Esophagus squamous epithelium (tissue), 5 donors: ENCODE measurements at regions not wholly inside any gene's neighbourhood (a gene's known extent, or its start where the extent isn't known, plus 50 kb on each side); places are given as distances from the start of the nearest gene placed in this dataset.

Experiments used
- DNase-seq: peaks from one replicate; lab custom pipeline; 2025; lab: John Stamatoyannopoulos, UW
- H3K27ac ChIP-seq, 4 donors: fragments of 200-600 bp; sonication (generic); one replicate each; pipeline ENCODE4 v1.5.1; 2016 to 2019; ENCODE audit warnings: mild to moderate bottlenecking in 1 of 4
- H3K27me3 ChIP-seq, 4 donors: fragments of 200-600 bp; sonication (generic); 1 replicate in 3 of 4; 2 replicates in 1 of 4; pipeline versions ENCODE4 v1.5.1 to v1.6.0; 2017 to 2021; ENCODE audit warnings: antibody characterized with exemption in 1 of 4
- H3K36me3 ChIP-seq, 3 donors: fragments of 200-600 bp; sonication (generic); one replicate each; pipeline ENCODE4 v1.5.1; 2016 to 2019
- H3K4me1 ChIP-seq, 3 donors: fragments of 200-600 bp; sonication (generic); one replicate each; pipeline ENCODE4 v1.5.1; 2017 to 2019
- H3K4me3 ChIP-seq, 4 donors: fragments of 200-600 bp; sonication (generic); 1 replicate in 3 of 4; 2 replicates in 1 of 4; pipeline ENCODE4 v1.5.1; 2016 to 2019; ENCODE audit warnings: mild to moderate bottlenecking in 2 of 4, moderate library complexity in 1 of 4
- H3K9me3 ChIP-seq, 3 donors: fragments of 200-600 bp; sonication (generic); one replicate each; pipeline ENCODE4 v1.5.1; 2016 to 2019
- POLR2A ChIP-seq, 4 donors: fragments of 450-650 bp; IDR thresholded peaks; one replicate each; pipeline ENCODE4 v1.6.1; 2017; ENCODE audit warnings: antibody characterized with exemption in 4 of 4, mild to moderate bottlenecking in 4 of 4, moderate library complexity in 3 of 4
- WGBS, 2 donors: methylation state at CpG; one replicate each; pipeline ENCODE4 v1.1.5; 2018; 5-methylcytosine and 5-hydroxymethylcytosine counted together
- intact Hi-C: fragments of 100-400 bp; cut with DNase I; formaldehyde crosslinking; loops from one replicate; pipeline ENCODE4 v1.15.0; 2022
- TF ChIP-seq, protein P1 (sequence below), 6 experiments: fragments of 450-650 bp in 4 of 6; fragments of 200-600 bp in 2 of 6; sonication (generic) in 2 of 6; IDR thresholded peaks; one replicate each; pipeline ENCODE4 v1.5.1; 2016 to 2019; ENCODE audit warnings: antibody characterized with exemption in 6 of 6, mild to moderate bottlenecking in 4 of 6, moderate library complexity in 4 of 6
- donor health status: DM: yes; HTN: yes; CAD: no.

DNA sequence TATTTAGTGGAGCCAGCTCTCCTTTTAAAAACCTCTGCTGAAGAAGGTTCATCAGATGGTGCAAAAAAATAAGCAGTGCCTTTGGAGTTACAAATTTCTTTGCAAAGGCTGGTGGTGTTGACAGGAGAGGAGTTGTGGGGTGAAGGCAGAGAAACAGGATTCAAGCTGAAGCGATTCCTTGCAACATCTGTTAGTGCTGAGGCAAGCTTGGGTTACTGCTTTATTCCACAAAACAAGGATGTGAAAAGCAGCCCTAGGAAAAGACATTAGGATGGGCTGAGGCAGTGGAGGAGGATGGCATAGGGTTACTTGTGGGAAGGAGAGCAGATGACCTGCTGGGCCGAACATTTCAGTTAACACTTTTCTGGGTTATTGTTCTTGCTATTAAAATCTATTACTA, 390.7 kb downstream of the DLEU7 start:
- TF ChIP-seq, protein P1, sequence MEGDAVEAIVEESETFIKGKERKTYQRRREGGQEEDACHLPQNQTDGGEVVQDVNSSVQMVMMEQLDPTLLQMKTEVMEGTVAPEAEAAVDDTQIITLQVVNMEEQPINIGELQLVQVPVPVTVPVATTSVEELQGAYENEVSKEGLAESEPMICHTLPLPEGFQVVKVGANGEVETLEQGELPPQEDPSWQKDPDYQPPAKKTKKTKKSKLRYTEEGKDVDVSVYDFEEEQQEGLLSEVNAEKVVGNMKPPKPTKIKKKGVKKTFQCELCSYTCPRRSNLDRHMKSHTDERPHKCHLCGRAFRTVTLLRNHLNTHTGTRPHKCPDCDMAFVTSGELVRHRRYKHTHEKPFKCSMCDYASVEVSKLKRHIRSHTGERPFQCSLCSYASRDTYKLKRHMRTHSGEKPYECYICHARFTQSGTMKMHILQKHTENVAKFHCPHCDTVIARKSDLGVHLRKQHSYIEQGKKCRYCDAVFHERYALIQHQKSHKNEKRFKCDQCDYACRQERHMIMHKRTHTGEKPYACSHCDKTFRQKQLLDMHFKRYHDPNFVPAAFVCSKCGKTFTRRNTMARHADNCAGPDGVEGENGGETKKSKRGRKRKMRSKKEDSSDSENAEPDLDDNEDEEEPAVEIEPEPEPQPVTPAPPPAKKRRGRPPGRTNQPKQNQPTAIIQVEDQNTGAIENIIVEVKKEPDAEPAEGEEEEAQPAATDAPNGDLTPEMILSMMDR (IDR thresholded peaks at IDR 0.05) = no peak
- TF ChIP-seq POLR2A (IDR thresholded peaks at IDR 0.05) = no peak
- peaks cover 0 to 27% (median 22%) of the 10 kb centered on the region in 3 donors for H3K4me1 ChIP-seq
- intact Hi-C loops = no loop called here
- DNase-seq = no peak
- H3K4me3 ChIP-seq = no peak overlapping the region
- no peaks in the 10 kb centered on the region for H3K9me3 ChIP-seq
- no peaks in the 10 kb centered on the region for H3K36me3 ChIP-seq
- no peak overlapping the region for H3K27ac ChIP-seq
- 55 to 67% methylated on average over 2 of the region's 2 CpGs for WGBS, 2 donors
- no peaks in the 10 kb centered on the region for H3K27me3 ChIP-seq

DNA sequence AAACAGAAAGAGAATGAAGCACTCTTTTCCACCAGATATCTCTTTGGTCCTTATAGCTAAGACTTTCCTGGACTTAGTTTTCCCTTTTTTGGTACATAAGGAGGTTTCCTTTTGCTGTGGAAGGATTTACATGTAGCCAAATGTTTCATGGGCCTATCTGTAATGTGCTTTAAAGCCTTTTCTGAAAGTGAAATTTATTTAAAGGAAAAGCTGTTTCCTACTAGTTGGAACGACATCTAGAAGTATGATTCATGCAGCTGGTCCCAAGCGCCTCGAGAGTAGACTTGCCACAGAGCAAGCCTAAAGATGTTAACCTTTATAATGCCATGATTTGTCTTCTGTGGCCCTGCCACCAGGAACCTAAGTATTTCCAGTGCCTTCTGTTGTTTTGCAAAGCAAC, 390.3 kb downstream of the DLEU7 start:
- intact Hi-C loops = no loop called here
- TF ChIP-seq POLR2A (IDR thresholded peaks at IDR 0.05) = no peak
- TF ChIP-seq, protein P1 (IDR thresholded peaks at IDR 0.05) = no peak

GRCh38 chr13:50456111-50456510, 387.4 kb downstream of the DLEU7 start:
- TF ChIP-seq POLR2A (IDR thresholded peaks at IDR 0.05) = no peak
- TF ChIP-seq, protein P1 (IDR thresholded peaks at IDR 0.05) = no peak
- WGBS, 2 donors = 17 to 21% methylated on average over 3 of the region's 3 CpGs
- Histone ChIP-seq H3K9me3 (no peaks in the 10 kb centered on the region), H3K27ac (no peak overlapping the region), H3K4me1 (peaks cover 0 to 27% (median 17%) of the 10 kb centered on the region in 3 donors), H3K4me3 (no peak overlapping the region), H3K36me3 (no peaks in the 10 kb centered on the region), H3K27me3 (no peaks in the 10 kb centered on the region)
- intact Hi-C loops = no loop called here
- DNase-seq = no peak

More for the DNA sequence above, 390.3 kb downstream of the DLEU7 start:
- no peak overlapping the region for H3K4me3 ChIP-seq
- DNase-seq = no peak
- peaks cover 0 to 27% (median 22%) of the 10 kb centered on the region in 3 donors for H3K4me1 ChIP-seq
- H3K27me3 ChIP-seq = no peaks in the 10 kb centered on the region
- no peaks in the 10 kb centered on the region for H3K9me3 ChIP-seq
- H3K27ac ChIP-seq = no peak overlapping the region
- WGBS, 2 donors = 10% methylated on average over 3 of the region's 3 CpGs
- no peaks in the 10 kb centered on the region for H3K36me3 ChIP-seq

GRCh38 chr13:50457415-50458393, 385.8 kb downstream of the DLEU7 start:
- Histone ChIP-seq H3K4me1 (peaks cover 0 to 25% (median 17%) of the 10 kb centered on the region in 3 donors), H3K27ac (no peak overlapping the region), H3K9me3 (no peaks in the 10 kb centered on the region), H3K4me3 (no peak overlapping the region), H3K36me3 (no peaks in the 10 kb centered on the region), H3K27me3 (no peaks in the 10 kb centered on the region)
- no peak for TF ChIP-seq POLR2A (IDR thresholded peaks at IDR 0.05)
- TF ChIP-seq, protein P1 (IDR thresholded peaks at IDR 0.05) = no peak
- WGBS, 2 donors = 79 to 85% methylated on average over 5 of the region's 5 CpGs
- intact Hi-C loops = no loop called here
- no peak for DNase-seq

GRCh38 chr13:50459046-50459445, 384.4 kb downstream of the DLEU7 start:
- intact Hi-C loops = no loop called here
- 86 to 96% methylated on average over 2 of the region's 2 CpGs for WGBS, 2 donors
- Histone ChIP-seq H3K36me3 (no peaks in the 10 kb centered on the region), H3K4me1 (peaks cover 0 to 15% (median 6%) of the 10 kb centered on the region in 3 donors), H3K27me3 (no peaks in the 10 kb centered on the region), H3K4me3 (no peak overlapping the region), H3K9me3 (no peaks in the 10 kb centered on the region), H3K27ac (no peak overlapping the region)
- DNase-seq = no peak
- TF ChIP-seq POLR2A (IDR thresholded peaks at IDR 0.05) = no peak
- TF ChIP-seq, protein P1 (IDR thresholded peaks at IDR 0.05) = no peak
